CD4-positive, alpha-beta T cell (primary cell): ENCODE measurements at regions not wholly inside any gene's neighbourhood (a gene's known extent, or its start where the extent isn't known, plus 50 kb on each side); places are given as distances from the start of the nearest gene placed in this dataset.

Experiments used
- ATAC-seq: fragments of 200-7000 bp; cut with Tn5 transposase; one replicate; pipeline ENCODE4 v1.10.0; 2022; ENCODE audit warnings: mild to moderate bottlenecking; ENCODE audit not compliant: poor library complexity
- CTCF ChIA-PET: fragments of 350-600 bp; sonication (Branson Sonifier 250); formaldehyde crosslinking; loops from one replicate; lab custom pipeline; 2021; ENCODE audit warnings: antibody characterized with exemption, inconsistent platforms; lab: Charles Lee
- POLR2A ChIA-PET: fragments of 350-600 bp; sonication (Branson Sonifier 250); formaldehyde crosslinking; loops from one replicate; lab custom pipeline; 2021; ENCODE audit warnings: antibody characterized with exemption, inconsistent platforms; lab: Charles Lee
- DNase-seq, 14 experiments: peaks; one replicate each; pipeline ENCODE4 v3.0.0-alpha.2; 2013 to 2020; ENCODE audit warnings: mixed read lengths in 2 of 14
- H3K27ac ChIP-seq, 2 donors: one replicate each; pipeline versions ENCODE4 v1.5.1 to v1.7.0; 2013; ENCODE audit warnings: low read length in 2 of 2, low read depth in 1 of 2, mild to moderate bottlenecking in 1 of 2
- H3K27me3 ChIP-seq, 2 experiments: 1 replicate in 1 of 2; 2 replicates in 1 of 2; pipeline versions ENCODE4 v1.6.1 to v1.7.0; 2013; ENCODE audit warnings: low read length in 2 of 2, control low read depth in 1 of 2, mild to moderate bottlenecking in 1 of 2, moderate library complexity in 1 of 2; ENCODE audit not compliant: insufficient read depth in 2 of 2, control insufficient read depth in 1 of 2
- H3K36me3 ChIP-seq: one replicate; pipeline ENCODE4 v1.6.1; 2013; ENCODE audit warnings: low read length, control low read depth; ENCODE audit not compliant: insufficient read depth
- H3K4me1 ChIP-seq: one replicate; pipeline ENCODE4 v1.6.1; 2013; ENCODE audit warnings: low read length, control low read depth; ENCODE audit not compliant: insufficient read depth
- H3K4me3 ChIP-seq: one replicate; pipeline ENCODE4 v1.5.1; 2013; ENCODE audit warnings: mild to moderate bottlenecking, low read length, moderate library complexity
- H3K9me3 ChIP-seq, 2 experiments: 1 replicate in 1 of 2; 2 replicates in 1 of 2; pipeline versions ENCODE4 v1.6.1 to v1.7.0; 2013; ENCODE audit warnings: low read length in 2 of 2, mild to moderate bottlenecking in 2 of 2, control low read depth in 1 of 2, moderate library complexity in 1 of 2; ENCODE audit not compliant: control insufficient read depth in 1 of 2, insufficient read depth in 1 of 2
- H3K27ac Mint-ChIP-seq: one replicate; pipeline ENCODE4 v1.8.0; 2020; ENCODE audit warnings: mixed read lengths
- H3K27me3 Mint-ChIP-seq: one replicate; pipeline ENCODE4 v1.8.0; 2021; ENCODE audit warnings: mixed read lengths
- H3K36me3 Mint-ChIP-seq: one replicate; pipeline ENCODE4 v1.8.0; 2021; ENCODE audit warnings: low read depth, mixed read lengths
- H3K4me1 Mint-ChIP-seq: one replicate; pipeline ENCODE4 v1.8.0; 2021; ENCODE audit warnings: low read depth, mixed read lengths
- H3K4me3 Mint-ChIP-seq: one replicate; pipeline ENCODE4 v1.8.0; 2020; ENCODE audit warnings: mild to moderate bottlenecking, mixed read lengths
- H3K9me3 Mint-ChIP-seq: one replicate; pipeline ENCODE4 v1.8.0; 2020; ENCODE audit warnings: mixed read lengths
- CTCF ChIP-seq: fragments of 200-600 bp; IDR thresholded peaks from one replicate; pipeline ENCODE4 v1.8.0; 2022; ENCODE audit warnings: antibody characterized with exemption, mild to moderate bottlenecking
- intact Hi-C, 2 experiments: fragments of 100-400 bp; cut with DNase I in 1 of 2; cut with micrococcal nuclease in 1 of 2; formaldehyde crosslinking; loops; one replicate each; pipeline versions ENCODE4 v1.15.1 to v1.9.0; 2023 to 2025; cut with DNase I, micrococcal nuclease

- H3K4me1 ChIP-seq: no peaks in the 10 kb centered on the region
- intact Hi-C loops: no loop called here
- H3K36me3 ChIP-seq: no peaks in the 10 kb centered on the region
- POLR2A ChIA-PET: no interaction called here
- H3K27me3 Mint-ChIP-seq: no peaks in the 10 kb centered on the region
- no peaks in the 10 kb centered on the region for H3K36me3 Mint-ChIP-seq
- H3K27ac ChIP-seq: no peak overlapping the region
- peaks cover 7% of the 10 kb centered on the region for H3K9me3 Mint-ChIP-seq
- H3K9me3 ChIP-seq: no peaks in the 10 kb centered on the region
- no peak for ATAC-seq
- no peaks in the 10 kb centered on the region for H3K4me1 Mint-ChIP-seq
- CTCF ChIA-PET: interaction anchor here (0.7 kb wide), 1 partner anchor 927 kb away, joined by 3 read pairs; no protein-coding TSS in a partner anchor
- no peak overlapping the region for H3K27ac Mint-ChIP-seq
- no peak for DNase-seq
- no peaks in the 10 kb centered on the region for H3K27me3 ChIP-seq
- H3K4me3 ChIP-seq: no peak overlapping the region
- TF ChIP-seq CTCF: no peak
- H3K4me3 Mint-ChIP-seq: no peak overlapping the region
Measured at GRCh38 chr4:180805101-180805500, 1438.1 kb upstream of the TENM3 start.

GRCh38 chr4:180808862-180809261, 1434.3 kb upstream of the TENM3 start:
- intact Hi-C loops: no loop called here
- Mint-ChIP-seq H3K4me1 (no peaks in the 10 kb centered on the region), H3K27ac (no peak overlapping the region), H3K9me3 (peaks cover 3% of the 10 kb centered on the region), H3K36me3 (no peaks in the 10 kb centered on the region), H3K4me3 (no peak overlapping the region), H3K27me3 (no peaks in the 10 kb centered on the region)
- no peak for ATAC-seq
- POLR2A ChIA-PET: no interaction called here
- no peaks in the 10 kb centered on the region for H3K9me3 ChIP-seq
- TF ChIP-seq CTCF: no peak
- DNase-seq: no peak
- H3K36me3 ChIP-seq: no peaks in the 10 kb centered on the region
- no peak overlapping the region for H3K27ac ChIP-seq
- no peaks in the 10 kb centered on the region for H3K27me3 ChIP-seq
- H3K4me1 ChIP-seq: no peaks in the 10 kb centered on the region
- H3K4me3 ChIP-seq: no peak overlapping the region
- CTCF ChIA-PET: no interaction called here

GRCh38 chr4:180809439-180809838, 1433.8 kb upstream of the TENM3 start:
- Histone ChIP-seq H3K4me3 (no peak overlapping the region), H3K4me1 (no peaks in the 10 kb centered on the region), H3K27me3 (no peaks in the 10 kb centered on the region), H3K9me3 (peaks cover 0 to 2% of the 10 kb centered on the region in 2 experiments), H3K36me3 (no peaks in the 10 kb centered on the region), H3K27ac (no peak overlapping the region)
- POLR2A ChIA-PET: no interaction called here
- no peak for DNase-seq
- no peaks in the 10 kb centered on the region for H3K36me3 Mint-ChIP-seq
- ATAC-seq: no peak
- no peaks in the 10 kb centered on the region for H3K4me1 Mint-ChIP-seq
- H3K4me3 Mint-ChIP-seq: no peak overlapping the region
- H3K9me3 Mint-ChIP-seq: peaks cover 3% of the 10 kb centered on the region
- CTCF ChIA-PET: no interaction called here
- H3K27me3 Mint-ChIP-seq: no peaks in the 10 kb centered on the region
- intact Hi-C loops: no loop called here
- no peak for TF ChIP-seq CTCF
- H3K27ac Mint-ChIP-seq: no peak overlapping the region
